CD4-positive, alpha-beta T cell (primary cell): ENCODE measurements at regions not wholly inside any gene's neighbourhood (a gene's known extent, or its start where the extent isn't known, plus 50 kb on each side); places are given as distances from the start of the nearest gene placed in this dataset.

Experiments
- ATAC-seq: fragments of 200-7000 bp; cut with Tn5 transposase; one replicate; pipeline ENCODE4 v1.10.0; 2022; ENCODE audit warnings: mild to moderate bottlenecking; ENCODE audit not compliant: poor library complexity
- CTCF ChIA-PET: fragments of 350-600 bp; sonication (Branson Sonifier 250); formaldehyde crosslinking; loops from one replicate; lab custom pipeline; 2021; ENCODE audit warnings: antibody characterized with exemption, inconsistent platforms; lab: Charles Lee
- POLR2A ChIA-PET: fragments of 350-600 bp; sonication (Branson Sonifier 250); formaldehyde crosslinking; loops from one replicate; lab custom pipeline; 2021; ENCODE audit warnings: antibody characterized with exemption, inconsistent platforms; lab: Charles Lee
- DNase-seq, 14 experiments: peaks; one replicate each; pipeline ENCODE4 v3.0.0-alpha.2; 2013 to 2020; ENCODE audit warnings: mixed read lengths in 2 of 14
- H3K27ac ChIP-seq, 2 donors: one replicate each; pipeline versions ENCODE4 v1.5.1 to v1.7.0; 2013; ENCODE audit warnings: low read length in 2 of 2, low read depth in 1 of 2, mild to moderate bottlenecking in 1 of 2
- H3K27me3 ChIP-seq, 2 experiments: 1 replicate in 1 of 2; 2 replicates in 1 of 2; pipeline versions ENCODE4 v1.6.1 to v1.7.0; 2013; ENCODE audit warnings: low read length in 2 of 2, control low read depth in 1 of 2, mild to moderate bottlenecking in 1 of 2, moderate library complexity in 1 of 2; ENCODE audit not compliant: insufficient read depth in 2 of 2, control insufficient read depth in 1 of 2
- H3K36me3 ChIP-seq: one replicate; pipeline ENCODE4 v1.6.1; 2013; ENCODE audit warnings: low read length, control low read depth; ENCODE audit not compliant: insufficient read depth
- H3K4me1 ChIP-seq: one replicate; pipeline ENCODE4 v1.6.1; 2013; ENCODE audit warnings: low read length, control low read depth; ENCODE audit not compliant: insufficient read depth
- H3K4me3 ChIP-seq: one replicate; pipeline ENCODE4 v1.5.1; 2013; ENCODE audit warnings: mild to moderate bottlenecking, low read length, moderate library complexity
- H3K9me3 ChIP-seq, 2 experiments: 1 replicate in 1 of 2; 2 replicates in 1 of 2; pipeline versions ENCODE4 v1.6.1 to v1.7.0; 2013; ENCODE audit warnings: low read length in 2 of 2, mild to moderate bottlenecking in 2 of 2, control low read depth in 1 of 2, moderate library complexity in 1 of 2; ENCODE audit not compliant: control insufficient read depth in 1 of 2, insufficient read depth in 1 of 2
- H3K27ac Mint-ChIP-seq: one replicate; pipeline ENCODE4 v1.8.0; 2020; ENCODE audit warnings: mixed read lengths
- H3K27me3 Mint-ChIP-seq: one replicate; pipeline ENCODE4 v1.8.0; 2021; ENCODE audit warnings: mixed read lengths
- H3K36me3 Mint-ChIP-seq: one replicate; pipeline ENCODE4 v1.8.0; 2021; ENCODE audit warnings: low read depth, mixed read lengths
- H3K4me1 Mint-ChIP-seq: one replicate; pipeline ENCODE4 v1.8.0; 2021; ENCODE audit warnings: low read depth, mixed read lengths
- H3K4me3 Mint-ChIP-seq: one replicate; pipeline ENCODE4 v1.8.0; 2020; ENCODE audit warnings: mild to moderate bottlenecking, mixed read lengths
- H3K9me3 Mint-ChIP-seq: one replicate; pipeline ENCODE4 v1.8.0; 2020; ENCODE audit warnings: mixed read lengths
- CTCF ChIP-seq: fragments of 200-600 bp; IDR thresholded peaks from one replicate; pipeline ENCODE4 v1.8.0; 2022; ENCODE audit warnings: antibody characterized with exemption, mild to moderate bottlenecking
- intact Hi-C, 2 experiments: fragments of 100-400 bp; cut with DNase I in 1 of 2; cut with micrococcal nuclease in 1 of 2; formaldehyde crosslinking; loops; one replicate each; pipeline versions ENCODE4 v1.15.1 to v1.9.0; 2023 to 2025; cut with DNase I, micrococcal nuclease

- Mint-ChIP-seq H3K4me1 (no peaks in the 10 kb centered on the region), H3K36me3 (no peaks in the 10 kb centered on the region), H3K4me3 (no peak overlapping the region), H3K9me3 (peaks cover 18% of the 10 kb centered on the region), H3K27ac (no peak overlapping the region), H3K27me3 (peaks cover 7% of the 10 kb centered on the region)
- no peak for TF ChIP-seq CTCF
- peaks cover 11 to 16% of the 10 kb centered on the region in 2 experiments for H3K9me3 ChIP-seq
- no peak for ATAC-seq
- ChIA-PET CTCF (no interaction called here), POLR2A (no interaction called here)
- no peak for DNase-seq
- H3K36me3 ChIP-seq: no peaks in the 10 kb centered on the region
- intact Hi-C loops: no loop called here
- no peak overlapping the region for H3K4me3 ChIP-seq
- H3K4me1 ChIP-seq: no peaks in the 10 kb centered on the region
- no peaks in the 10 kb centered on the region for H3K27me3 ChIP-seq
- H3K27ac ChIP-seq: no peak overlapping the region
Measured at GRCh38 chr6:140130074-140130473, 755.6 kb upstream of the CITED2 start.

GRCh38 chr6:140124498-140124897 lies 750.0 kb upstream of the CITED2 start:
- POLR2A ChIA-PET: no interaction called here
- H3K27me3 ChIP-seq: no peaks in the 10 kb centered on the region
- CTCF ChIA-PET: no interaction called here
- no peaks in the 10 kb centered on the region for H3K36me3 ChIP-seq
- peaks cover 10% of the 10 kb centered on the region for H3K9me3 Mint-ChIP-seq
- ATAC-seq: no peak
- no peak for DNase-seq
- H3K4me3 Mint-ChIP-seq: no peak overlapping the region
- no peaks in the 10 kb centered on the region for H3K36me3 Mint-ChIP-seq
- no peak for TF ChIP-seq CTCF
- peaks cover 5 to 11% of the 10 kb centered on the region in 2 experiments for H3K9me3 ChIP-seq
- no peak overlapping the region for H3K4me3 ChIP-seq
- peaks cover 4% of the 10 kb centered on the region for H3K27me3 Mint-ChIP-seq
- no peaks in the 10 kb centered on the region for H3K4me1 Mint-ChIP-seq
- no peak overlapping the region for H3K27ac ChIP-seq
- no peaks in the 10 kb centered on the region for H3K4me1 ChIP-seq
- intact Hi-C loops: no loop called here
- H3K27ac Mint-ChIP-seq: no peak overlapping the region

DNA sequence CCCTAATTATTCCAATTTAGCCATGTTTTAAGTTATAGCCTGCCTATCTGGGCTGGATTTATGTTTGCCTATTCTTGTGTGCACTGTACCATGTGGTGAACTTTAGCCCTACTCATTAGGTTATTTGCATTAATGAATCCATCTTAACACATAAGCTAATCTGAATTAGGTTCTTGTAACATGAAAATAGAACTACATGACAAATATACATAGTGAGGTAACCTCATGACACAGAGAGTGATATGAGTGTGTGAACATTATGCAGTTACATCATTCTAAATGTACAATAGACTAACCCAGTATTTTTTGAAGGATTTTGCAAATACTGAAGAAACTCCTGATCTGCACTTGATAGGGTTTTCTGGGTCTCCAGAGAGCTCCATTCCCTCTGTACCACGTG lies 733.7 kb upstream of the CITED2 start:
- DNase-seq: no peak
- no peak overlapping the region for H3K27ac ChIP-seq
- Mint-ChIP-seq H3K4me1 (no peaks in the 10 kb centered on the region), H3K36me3 (no peaks in the 10 kb centered on the region), H3K27ac (no peak overlapping the region), H3K9me3 (no peaks in the 10 kb centered on the region), H3K4me3 (no peak overlapping the region), H3K27me3 (peaks cover 4% of the 10 kb centered on the region)
- no peaks in the 10 kb centered on the region for H3K36me3 ChIP-seq
- ChIA-PET POLR2A (no interaction called here), CTCF (no interaction called here)
- no peaks in the 10 kb centered on the region for H3K27me3 ChIP-seq
- no peak for ATAC-seq
- no peak for TF ChIP-seq CTCF
- H3K4me3 ChIP-seq: no peak overlapping the region
- H3K4me1 ChIP-seq: no peaks in the 10 kb centered on the region
- intact Hi-C loops: no loop called here
- H3K9me3 ChIP-seq: no peaks in the 10 kb centered on the region
